Gastroesophageal sphincter (tissue), 3 donors: ENCODE measurements at regions not wholly inside any gene's neighbourhood (a gene's known extent, or its start where the extent isn't known, plus 50 kb on each side); places are given as distances from the start of the nearest gene placed in this dataset.

ENCODE experiments used
- EP300 ChIP-seq: sonication (generic); formaldehyde crosslinking; IDR thresholded peaks from one replicate; pipeline ENCODE4 v1.6.1; 2017; ENCODE audit warnings: antibody characterized with exemption, mild to moderate bottlenecking
- POLR2A ChIP-seq, 2 donors: fragments of 450-650 bp; IDR thresholded peaks; one replicate each; pipeline ENCODE4 v1.6.1; 2017; ENCODE audit warnings: antibody characterized with exemption in 2 of 2, mild to moderate bottlenecking in 2 of 2, moderate library complexity in 1 of 2
- POLR2AphosphoS5 ChIP-seq: sonication (generic); formaldehyde crosslinking; IDR thresholded peaks from one replicate; pipeline ENCODE4 v1.6.1; 2017; ENCODE audit warnings: antibody characterized with exemption
- TF ChIP-seq, protein P1 (sequence below), 4 experiments: fragments of 200-600 bp in 2 of 4; fragments of 450-650 bp in 2 of 4; sonication (generic) in 1 of 4; IDR thresholded peaks; one replicate each; pipeline ENCODE4 v1.5.1; 2017 to 2019; ENCODE audit warnings: antibody characterized with exemption in 4 of 4, mild to moderate bottlenecking in 2 of 4, moderate library complexity in 2 of 4

DNA sequence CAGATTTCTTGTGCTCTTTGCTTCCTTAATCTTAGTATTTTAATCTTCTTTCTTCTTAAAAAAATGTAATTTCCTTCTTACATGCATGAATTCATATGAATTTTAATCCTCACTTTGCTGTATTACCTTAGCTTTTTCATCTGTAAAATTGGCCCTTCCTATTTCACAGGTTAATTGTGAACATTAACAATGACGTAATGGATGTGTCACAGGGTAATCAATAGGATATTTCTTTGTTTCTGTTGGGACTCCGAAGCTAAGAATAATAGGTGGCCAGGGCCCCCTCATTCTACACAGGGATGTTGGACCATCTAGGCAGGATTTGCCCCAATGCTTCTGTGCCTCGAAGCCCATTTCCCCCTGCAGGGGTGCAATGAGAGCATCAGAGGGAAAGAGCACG is 187.4 kb upstream of the NFIB start:
- TF ChIP-seq, protein P1, sequence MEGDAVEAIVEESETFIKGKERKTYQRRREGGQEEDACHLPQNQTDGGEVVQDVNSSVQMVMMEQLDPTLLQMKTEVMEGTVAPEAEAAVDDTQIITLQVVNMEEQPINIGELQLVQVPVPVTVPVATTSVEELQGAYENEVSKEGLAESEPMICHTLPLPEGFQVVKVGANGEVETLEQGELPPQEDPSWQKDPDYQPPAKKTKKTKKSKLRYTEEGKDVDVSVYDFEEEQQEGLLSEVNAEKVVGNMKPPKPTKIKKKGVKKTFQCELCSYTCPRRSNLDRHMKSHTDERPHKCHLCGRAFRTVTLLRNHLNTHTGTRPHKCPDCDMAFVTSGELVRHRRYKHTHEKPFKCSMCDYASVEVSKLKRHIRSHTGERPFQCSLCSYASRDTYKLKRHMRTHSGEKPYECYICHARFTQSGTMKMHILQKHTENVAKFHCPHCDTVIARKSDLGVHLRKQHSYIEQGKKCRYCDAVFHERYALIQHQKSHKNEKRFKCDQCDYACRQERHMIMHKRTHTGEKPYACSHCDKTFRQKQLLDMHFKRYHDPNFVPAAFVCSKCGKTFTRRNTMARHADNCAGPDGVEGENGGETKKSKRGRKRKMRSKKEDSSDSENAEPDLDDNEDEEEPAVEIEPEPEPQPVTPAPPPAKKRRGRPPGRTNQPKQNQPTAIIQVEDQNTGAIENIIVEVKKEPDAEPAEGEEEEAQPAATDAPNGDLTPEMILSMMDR (IDR thresholded peaks at IDR 0.05), result no peak
- TF ChIP-seq EP300 (no peak), POLR2A (IDR thresholded peaks at IDR 0.05) (no peak), POLR2AphosphoS5 (no peak)
